ENCODE measurements at regions not wholly inside any gene's neighbourhood (a gene's known extent, or its start where the extent isn't known, plus 50 kb on each side); places are given as distances from the start of the nearest gene placed in this dataset.

GRCh38 chr6:48199499-48199898 lies 88.5 kb upstream of the PTCHD4 start:
- H3K4me3 ChIP-seq (replicated peaks; ENCODE audit: low read depth, low read length): no peak overlapping the region
- no peak for TF ChIP-seq CTCF (IDR thresholded peaks at IDR 0.05; ENCODE audit: low read length, missing control alignments)
- DNase-seq (ENCODE audit: low read depth): no peak

- DNase-seq (ENCODE audit: low read depth): no peak
- TF ChIP-seq CTCF (IDR thresholded peaks at IDR 0.05; ENCODE audit: low read length, missing control alignments): no peak
- no peak overlapping the region for H3K4me3 ChIP-seq (replicated peaks; ENCODE audit: low read depth, low read length)
Measured at GRCh38 chr6:48197941-48198340, 86.9 kb upstream of the PTCHD4 start.

- TF ChIP-seq CTCF (IDR thresholded peaks at IDR 0.05; ENCODE audit: low read length, missing control alignments): no peak
- DNase-seq (ENCODE audit: low read depth): no peak
- H3K4me3 ChIP-seq (replicated peaks; ENCODE audit: low read depth, low read length): no peak overlapping the region
Measured at GRCh38 chr6:48194596-48195295, 83.7 kb upstream of the PTCHD4 start.

- no peak for TF ChIP-seq CTCF (IDR thresholded peaks at IDR 0.05; ENCODE audit: low read length, missing control alignments)
- no peak for DNase-seq (ENCODE audit: low read depth)
- H3K4me3 ChIP-seq (replicated peaks; ENCODE audit: low read depth, low read length): no peak overlapping the region
Measured at GRCh38 chr6:48188158-48188557, 77.2 kb upstream of the PTCHD4 start.

- no peak for DNase-seq (ENCODE audit: low read depth)
- no peak overlapping the region for H3K4me3 ChIP-seq (replicated peaks; ENCODE audit: low read depth, low read length)
- TF ChIP-seq CTCF (IDR thresholded peaks at IDR 0.05; ENCODE audit: low read length, missing control alignments): no peak
Measured at GRCh38 chr6:48186746-48187145, 75.7 kb upstream of the PTCHD4 start.

- DNase-seq (ENCODE audit: low read depth): no peak
- H3K4me3 ChIP-seq (replicated peaks; ENCODE audit: low read depth, low read length): no peak overlapping the region
- TF ChIP-seq CTCF (IDR thresholded peaks at IDR 0.05; ENCODE audit: low read length, missing control alignments): no peak
Measured at GRCh38 chr6:48184648-48185047, 73.7 kb upstream of the PTCHD4 start.
